Superior temporal gyrus (tissue), 1 donor: ENCODE measurements at regions not wholly inside any gene's neighbourhood (a gene's known extent, or its start where the extent isn't known, plus 50 kb on each side); places are given as distances from the start of the nearest gene placed in this dataset.

ENCODE experiments used
- DNase-seq: peaks from one replicate; pipeline ENCODE4 v3.0.0-alpha.2; 2016; ENCODE audit errors: extremely low spot score

DNA sequence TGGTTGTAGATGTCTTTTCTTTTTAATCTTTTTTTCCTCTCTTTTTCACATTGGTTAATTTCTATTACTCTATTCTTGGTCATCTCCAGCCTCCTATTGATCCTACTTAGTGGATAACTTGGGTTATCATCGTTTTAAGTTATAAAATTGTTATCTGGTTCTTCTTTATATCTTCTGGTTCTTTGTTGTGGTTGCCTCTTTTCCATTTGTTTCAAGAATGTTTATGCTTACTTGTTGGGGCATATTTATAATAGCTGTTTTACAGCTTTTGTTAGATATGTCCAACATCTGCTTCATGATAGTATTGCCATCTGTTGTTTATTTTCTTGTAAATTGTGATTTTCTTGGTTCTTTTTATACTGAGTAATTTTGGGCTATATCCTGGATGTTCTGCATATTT is 1429.6 kb downstream of the TBC1D22A start:
- DNase-seq: no peak

- DNase-seq: no peak
Observed at GRCh38 chr22:48188231-48188721, 1425.8 kb downstream of the TBC1D22A start.

GRCh38 chr22:48187356-48187755 is 1424.9 kb downstream of the TBC1D22A start:
- no peak for DNase-seq

DNA sequence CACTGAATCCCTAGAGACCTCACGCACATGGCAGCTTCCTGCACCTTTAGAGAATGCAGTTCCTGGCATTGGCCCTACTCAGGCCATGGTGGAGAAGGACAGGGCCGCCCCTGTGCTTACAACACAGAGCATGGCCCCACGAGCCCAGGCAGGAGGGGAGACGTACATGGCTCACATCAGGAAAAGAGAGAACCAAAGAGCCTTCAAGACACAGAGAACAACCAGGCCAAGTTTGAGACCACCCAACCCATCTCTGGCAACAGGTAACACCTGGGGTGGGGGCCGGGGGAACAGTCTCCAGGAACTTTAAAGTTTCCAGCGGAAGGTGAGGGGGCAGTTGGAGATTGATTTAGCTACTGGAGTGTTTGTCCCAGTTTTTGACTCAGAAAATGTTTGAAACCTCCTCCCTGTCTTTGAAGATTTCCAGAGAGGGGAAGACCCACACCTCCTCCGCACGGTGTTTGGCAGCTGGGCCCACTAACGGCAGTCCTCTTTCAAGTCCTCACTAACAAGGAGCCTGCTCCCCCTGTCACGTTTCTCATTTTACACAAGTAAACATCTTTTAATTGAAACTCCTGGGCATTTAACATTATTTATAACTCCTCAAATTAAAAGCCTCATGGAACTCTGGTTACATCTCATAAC is 1423.8 kb downstream of the TBC1D22A start:
- DNase-seq: no peak

DNA sequence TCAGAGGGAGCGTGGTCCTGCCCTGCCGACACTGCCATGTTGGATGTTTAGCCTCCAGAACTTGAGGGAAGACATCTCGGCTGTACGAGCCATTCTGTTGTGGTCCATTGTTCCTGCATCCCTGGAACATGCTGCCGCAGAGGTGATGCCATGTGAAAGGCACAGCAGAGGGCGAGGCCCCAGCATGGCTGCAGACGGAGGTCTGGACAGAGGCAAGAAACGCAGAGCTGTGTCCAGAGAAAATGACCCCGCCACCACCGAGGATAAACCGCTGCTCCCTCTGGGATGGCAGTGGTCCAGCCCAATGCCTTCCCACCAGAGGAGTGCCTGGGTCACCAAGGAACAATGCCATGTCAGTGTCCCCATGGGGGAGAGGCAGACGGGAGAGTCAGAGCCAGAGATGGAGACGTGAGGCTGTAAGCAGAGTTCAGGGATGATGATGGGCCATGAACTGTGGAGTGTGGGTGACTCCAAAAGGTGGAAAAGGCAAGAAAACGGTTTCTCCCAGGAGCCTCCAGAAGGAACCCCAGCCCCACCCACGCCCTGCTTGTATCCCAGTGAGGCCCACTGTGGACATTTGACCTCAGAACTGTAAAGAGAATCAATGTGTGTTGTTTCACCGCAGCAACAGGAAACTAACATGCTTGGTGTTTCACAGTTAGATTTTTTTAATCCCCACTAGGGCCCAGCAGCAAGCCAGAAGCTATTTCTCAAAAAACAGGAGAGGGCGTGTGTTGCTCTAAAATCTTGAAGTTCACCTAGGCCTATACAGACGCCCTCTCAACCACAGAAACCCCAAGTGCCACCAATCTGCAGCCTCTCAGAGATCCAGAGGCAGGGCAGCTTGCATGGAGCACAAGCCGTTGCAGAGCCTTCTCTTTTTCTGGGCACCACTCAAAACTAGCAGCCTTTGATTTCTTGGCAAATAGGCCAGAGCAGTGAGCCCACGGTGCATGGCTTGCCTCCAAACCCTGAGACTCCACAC is 1422.9 kb downstream of the TBC1D22A start:
- no peak for DNase-seq

- no peak for DNase-seq
Observed at GRCh38 chr22:48182846-48183805, 1420.7 kb downstream of the TBC1D22A start.

DNA sequence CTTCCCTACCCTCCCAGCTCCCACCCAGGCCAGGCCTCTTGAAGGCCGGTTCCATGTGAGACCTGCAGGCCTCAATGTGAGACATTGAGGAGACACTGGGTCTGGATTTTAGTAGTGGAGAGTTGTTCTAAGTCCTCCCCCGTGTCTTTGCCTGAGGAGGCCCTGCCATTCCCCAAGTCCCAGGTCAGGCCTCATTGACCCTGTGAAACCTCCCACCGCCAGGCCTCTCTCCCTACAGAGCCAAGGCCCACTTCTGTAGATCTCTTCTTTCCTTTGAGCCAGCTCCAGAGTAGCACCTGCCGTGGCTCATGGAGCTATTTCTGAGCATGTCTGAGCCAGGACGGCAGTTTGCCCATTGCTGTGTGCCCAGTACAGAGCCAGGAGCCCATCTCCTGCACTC is 1419.6 kb downstream of the TBC1D22A start:
- no peak for DNase-seq

DNA sequence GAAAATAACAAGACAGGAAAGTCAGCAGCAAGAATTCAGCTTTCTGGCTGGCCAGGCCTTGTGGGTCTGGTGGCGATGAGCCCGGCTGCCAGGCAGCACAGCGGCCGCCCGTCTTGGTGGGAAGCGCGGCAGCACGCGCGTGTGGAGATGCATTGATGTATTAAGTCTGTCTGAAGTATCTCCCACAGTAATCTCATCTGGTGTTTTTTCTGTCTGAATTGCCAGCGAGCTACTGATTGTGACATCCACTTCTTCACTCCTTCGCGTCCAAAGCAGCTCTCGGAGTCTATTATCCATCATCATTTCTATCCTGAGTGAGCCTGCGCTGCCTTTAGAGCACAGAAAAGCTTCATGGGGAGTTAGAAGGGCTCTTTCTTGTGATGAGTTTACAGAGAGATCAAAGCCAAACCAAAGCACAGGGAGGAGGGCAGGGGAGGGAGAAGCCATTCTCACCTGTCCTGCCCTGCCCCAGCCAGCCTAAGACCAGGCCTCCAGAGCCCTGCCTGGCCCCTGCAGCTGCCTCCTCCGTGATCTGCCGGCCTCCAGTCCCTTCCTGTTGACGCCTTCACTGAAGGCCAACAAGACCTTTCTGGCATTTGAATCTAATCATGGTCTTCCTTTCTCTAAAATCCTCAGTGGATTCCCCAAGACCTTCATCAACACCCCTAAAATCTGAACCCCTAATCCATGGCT is 1419.0 kb downstream of the TBC1D22A start:
- DNase-seq: no peak

DNA sequence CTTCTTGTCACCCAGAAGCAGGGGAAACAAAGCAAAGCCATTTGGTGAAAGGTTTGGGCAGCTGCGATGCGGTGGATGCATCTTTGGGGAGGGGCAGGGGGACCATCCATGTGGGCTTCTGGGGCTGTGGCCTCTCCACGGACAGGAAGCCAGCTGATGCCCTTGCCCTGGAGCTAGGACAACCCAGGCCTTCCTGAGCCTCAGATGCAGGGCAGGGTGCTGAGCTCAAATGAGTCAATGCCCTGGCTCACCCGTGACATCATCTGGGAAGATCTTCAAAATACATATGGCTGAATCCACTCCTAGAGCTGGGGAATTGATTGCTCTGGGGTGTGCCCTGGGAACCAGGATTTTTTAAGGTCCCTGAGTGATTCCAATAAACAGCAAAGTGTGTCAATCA is 1418.2 kb downstream of the TBC1D22A start:
- no peak for DNase-seq

DNA sequence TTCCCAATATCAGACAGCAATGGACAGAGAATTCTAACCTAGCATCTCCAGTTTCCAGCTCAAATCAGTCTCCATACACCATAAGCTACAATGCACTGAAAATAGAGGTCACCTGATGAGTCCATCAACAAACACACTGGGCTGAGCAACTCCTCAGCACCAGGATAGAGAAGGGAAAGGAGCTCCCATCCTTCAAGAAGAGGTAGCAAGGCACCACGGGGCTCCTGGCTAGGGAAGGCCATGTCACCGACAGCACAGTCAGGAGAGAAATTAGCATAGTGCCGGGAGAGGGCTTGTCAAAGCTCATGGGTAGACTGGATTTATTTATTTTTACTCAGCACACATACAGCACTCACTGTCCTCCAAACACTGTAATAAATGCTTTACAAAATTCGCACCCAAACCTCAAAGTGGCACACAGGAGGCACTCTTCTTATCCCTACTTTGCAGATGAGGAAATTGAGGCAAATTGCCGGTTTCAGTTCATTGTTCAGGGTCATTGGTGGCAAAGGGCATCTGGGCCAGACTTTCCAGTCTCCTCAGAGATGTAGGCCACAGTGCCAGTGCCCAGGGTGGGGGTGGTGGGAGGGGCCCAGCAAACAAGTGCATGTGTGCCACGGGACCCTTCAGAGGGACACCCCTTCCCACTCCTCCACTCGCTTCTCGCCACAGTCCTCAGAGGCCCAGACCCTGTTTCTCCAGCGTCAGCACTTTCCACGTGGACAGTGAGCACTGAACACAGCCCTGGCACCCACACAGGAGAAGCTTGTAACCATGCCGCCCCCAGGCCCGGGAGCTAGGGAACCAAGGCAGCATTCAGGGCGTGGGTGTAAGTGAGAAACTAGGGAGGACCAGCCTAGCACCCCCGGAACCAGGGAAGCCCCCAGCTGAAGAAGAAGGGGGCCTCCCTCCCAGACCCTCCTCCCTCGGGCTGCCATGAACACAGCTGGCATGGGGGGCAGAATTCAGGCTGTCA is 1417.4 kb downstream of the TBC1D22A start:
- DNase-seq: no peak

DNA sequence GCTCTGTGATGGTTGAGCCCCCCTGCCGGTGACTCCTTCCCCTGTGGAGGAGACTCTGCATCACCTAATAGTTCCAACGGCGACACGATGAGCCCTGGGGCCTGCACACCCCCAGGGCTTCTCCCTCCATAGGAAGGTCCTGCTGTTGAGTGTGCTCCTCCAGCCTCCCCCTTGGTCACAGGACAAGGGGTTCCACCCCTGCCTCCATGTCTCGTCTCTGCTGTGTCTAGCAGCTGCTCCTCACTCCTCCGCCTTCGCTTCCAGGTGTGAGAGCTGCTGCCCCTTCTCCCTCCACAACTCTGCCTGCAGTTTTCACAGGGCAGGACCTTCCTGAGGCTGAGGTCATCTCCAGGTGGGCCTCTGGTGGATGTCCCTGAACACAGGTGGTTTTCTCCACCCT is 1416.1 kb downstream of the TBC1D22A start:
- no peak for DNase-seq

GRCh38 chr22:48177631-48178030 is 1415.2 kb downstream of the TBC1D22A start:
- DNase-seq: no peak

- no peak for DNase-seq
Observed at GRCh38 chr22:48175721-48176120, 1413.3 kb downstream of the TBC1D22A start.

DNA sequence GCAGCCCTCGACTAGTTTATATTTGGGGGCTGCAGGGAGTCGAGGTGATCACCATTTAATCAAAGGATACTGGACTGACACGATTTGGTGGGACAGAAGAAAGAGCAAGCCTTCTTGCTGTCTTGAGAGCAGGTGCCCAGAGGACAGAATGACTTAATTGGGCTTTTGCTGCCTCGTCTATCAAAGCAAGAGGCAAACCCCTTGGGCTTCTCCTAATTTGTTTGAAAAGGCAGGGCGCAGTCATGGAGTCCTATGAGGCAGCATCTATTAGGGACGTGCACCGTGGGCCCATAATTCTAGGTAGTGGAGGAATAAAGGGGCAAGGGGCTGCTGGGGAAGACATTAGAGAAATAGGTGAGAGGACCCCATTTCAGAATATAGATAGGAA is 1411.3 kb downstream of the TBC1D22A start:
- DNase-seq: no peak

- no peak for DNase-seq
Observed at GRCh38 chr22:48173061-48173772, 1410.8 kb downstream of the TBC1D22A start.

DNA sequence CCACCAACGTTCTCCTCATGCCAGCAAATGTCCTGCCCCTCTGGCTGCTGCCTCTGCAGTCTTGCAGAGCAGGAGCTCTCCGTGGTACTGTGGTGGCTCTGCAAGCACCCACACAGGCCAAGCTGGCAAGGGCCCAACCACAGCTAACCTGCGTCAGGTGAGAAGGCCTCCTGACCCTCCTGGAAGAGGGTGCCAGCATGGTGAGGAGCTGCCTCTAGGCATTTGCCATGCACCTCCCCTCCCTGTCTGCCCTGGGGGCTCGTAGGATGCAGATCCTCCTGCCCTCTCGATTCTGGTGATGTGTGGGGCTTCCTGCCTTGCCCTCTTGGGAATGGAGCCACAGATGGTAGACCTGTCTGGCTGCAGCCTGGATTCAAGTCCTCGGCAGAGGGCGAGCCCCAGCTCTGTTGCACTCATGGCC is 1408.8 kb downstream of the TBC1D22A start:
- no peak for DNase-seq

DNA sequence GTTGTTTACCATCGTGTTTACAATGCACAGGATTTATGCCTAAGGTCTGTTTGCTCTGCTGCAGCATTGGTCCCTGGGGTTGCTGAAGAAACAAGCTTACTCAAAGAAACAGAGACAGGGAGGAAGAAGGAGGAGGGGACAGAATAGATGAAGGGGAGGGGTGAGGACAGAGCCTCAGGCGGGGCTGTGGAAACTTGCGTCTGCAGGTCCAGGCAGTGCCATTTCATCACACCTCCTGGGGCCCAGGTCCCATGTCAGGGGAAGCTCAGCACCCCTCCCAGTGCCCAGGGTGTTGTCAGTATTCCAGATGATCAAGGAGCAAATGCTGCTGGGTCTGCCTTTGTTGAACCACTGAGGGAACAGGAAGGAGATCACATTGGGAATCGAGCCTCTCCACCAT is 1406.8 kb downstream of the TBC1D22A start:
- no peak for DNase-seq

GRCh38 chr22:48167238-48167637 is 1404.8 kb downstream of the TBC1D22A start:
- no peak for DNase-seq

GRCh38 chr22:48161298-48161697 is 1398.8 kb downstream of the TBC1D22A start:
- DNase-seq: no peak
